Hepatocyte (in vitro differentiated cells): ENCODE measurements at regions not wholly inside any gene's neighbourhood (a gene's known extent, or its start where the extent isn't known, plus 50 kb on each side); places are given as distances from the start of the nearest gene placed in this dataset.

Experiments
- DNase-seq: peaks from one replicate; pipeline ENCODE4 v3.0.0-alpha.2; 2016; ENCODE audit warnings: low spot score
- H2AFZ ChIP-seq: fragments of 200-600 bp; sonication (generic); 2 replicates; pipeline ENCODE4 v1.6.0; 2016; ENCODE audit warnings: antibody characterized with exemption, mild to moderate bottlenecking
- H3K27ac ChIP-seq: fragments of 200-600 bp; sonication (generic); 2 replicates; pipeline ENCODE4 v1.5.1; 2016; ENCODE audit warnings: mild to moderate bottlenecking
- H3K27me3 ChIP-seq: fragments of 200-600 bp; sonication (generic); 2 replicates; pipeline ENCODE4 v1.6.1; 2016
- H3K36me3 ChIP-seq: fragments of 200-600 bp; sonication (generic); replicated peaks from 2 replicates; pipeline ENCODE4 v1.5.1; 2016; ENCODE audit warnings: low read depth; ENCODE audit not compliant: insufficient read depth
- H3K4me1 ChIP-seq: fragments of 200-600 bp; sonication (generic); 2 replicates; pipeline ENCODE4 v1.5.1; 2016; ENCODE audit warnings: mild to moderate bottlenecking, moderate library complexity; ENCODE audit not compliant: insufficient read depth
- H3K4me2 ChIP-seq: fragments of 200-600 bp; sonication (generic); 2 replicates; pipeline ENCODE4 v1.6.0; 2016
- H3K4me3 ChIP-seq: fragments of 200-600 bp; sonication (generic); 2 replicates; pipeline ENCODE4 v1.5.1; 2016; ENCODE audit warnings: mild to moderate bottlenecking
- H3K79me2 ChIP-seq: fragments of 200-600 bp; sonication (generic); 2 replicates; pipeline ENCODE4 v1.6.0; 2017; ENCODE audit warnings: mild to moderate bottlenecking
- H3K9me2 ChIP-seq: fragments of 200-600 bp; sonication (generic); replicated peaks from 2 replicates; pipeline ENCODE4 v1.6.0; 2017; ENCODE audit warnings: mild to moderate bottlenecking; ENCODE audit not compliant: insufficient read depth
- H3K9me3 ChIP-seq: fragments of 200-600 bp; sonication (generic); 2 replicates; pipeline ENCODE4 v1.5.1; 2016; ENCODE audit warnings: low read depth, mild to moderate bottlenecking
- H4K20me1 ChIP-seq: fragments of 200-600 bp; sonication (generic); 2 replicates; pipeline ENCODE4 v1.6.0; 2016; ENCODE audit warnings: mild to moderate bottlenecking; ENCODE audit not compliant: insufficient read depth, poor library complexity, severe bottlenecking
- EZH2 ChIP-seq: fragments of 200-600 bp; sonication (generic); IDR thresholded peaks from 2 replicates; pipeline ENCODE4 v1.6.1; 2016; ENCODE audit warnings: antibody characterized with exemption, mild to moderate bottlenecking, borderline replicate concordance
- EZH2phosphoT487 ChIP-seq: fragments of 200-600 bp; sonication (generic); IDR thresholded peaks from one replicate; pipeline ENCODE4 v1.6.1; 2018; ENCODE audit warnings: antibody characterized with exemption, mild to moderate bottlenecking, low read depth, moderate library complexity; ENCODE audit not compliant: unreplicated experiment, severe bottlenecking
- whole genome bisulfite sequencing: methylation state at CpG from one replicate; pipeline ENCODE4 v1.1.6; 2016; ENCODE audit warnings: low lambda C conversion rate; ENCODE audit errors: missing lambda C conversion rate; 5-methylcytosine and 5-hydroxymethylcytosine counted together
- TF ChIP-seq, protein P1 (sequence below): fragments of 200-600 bp; sonication (generic); IDR thresholded peaks from 2 replicates; pipeline ENCODE4 v1.5.1; 2016; ENCODE audit warnings: antibody characterized with exemption, mild to moderate bottlenecking; ENCODE audit not compliant: poor library complexity

- H3K4me3 ChIP-seq: no peak overlapping the region
- H3K4me1 ChIP-seq: no peaks in the 10 kb centered on the region
- no peaks in the 10 kb centered on the region for H3K9me3 ChIP-seq
- no peak for TF ChIP-seq EZH2phosphoT487
- TF ChIP-seq EZH2: no peak
- TF ChIP-seq, protein P1, sequence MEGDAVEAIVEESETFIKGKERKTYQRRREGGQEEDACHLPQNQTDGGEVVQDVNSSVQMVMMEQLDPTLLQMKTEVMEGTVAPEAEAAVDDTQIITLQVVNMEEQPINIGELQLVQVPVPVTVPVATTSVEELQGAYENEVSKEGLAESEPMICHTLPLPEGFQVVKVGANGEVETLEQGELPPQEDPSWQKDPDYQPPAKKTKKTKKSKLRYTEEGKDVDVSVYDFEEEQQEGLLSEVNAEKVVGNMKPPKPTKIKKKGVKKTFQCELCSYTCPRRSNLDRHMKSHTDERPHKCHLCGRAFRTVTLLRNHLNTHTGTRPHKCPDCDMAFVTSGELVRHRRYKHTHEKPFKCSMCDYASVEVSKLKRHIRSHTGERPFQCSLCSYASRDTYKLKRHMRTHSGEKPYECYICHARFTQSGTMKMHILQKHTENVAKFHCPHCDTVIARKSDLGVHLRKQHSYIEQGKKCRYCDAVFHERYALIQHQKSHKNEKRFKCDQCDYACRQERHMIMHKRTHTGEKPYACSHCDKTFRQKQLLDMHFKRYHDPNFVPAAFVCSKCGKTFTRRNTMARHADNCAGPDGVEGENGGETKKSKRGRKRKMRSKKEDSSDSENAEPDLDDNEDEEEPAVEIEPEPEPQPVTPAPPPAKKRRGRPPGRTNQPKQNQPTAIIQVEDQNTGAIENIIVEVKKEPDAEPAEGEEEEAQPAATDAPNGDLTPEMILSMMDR: no peak
- DNase-seq: no peak
- H3K27ac ChIP-seq: no peak overlapping the region
- no peaks in the 10 kb centered on the region for H3K79me2 ChIP-seq
- 100% methylated on average over 1 of the region's 1 CpG for WGBS
- no peaks in the 10 kb centered on the region for H3K27me3 ChIP-seq
- H4K20me1 ChIP-seq: no peaks in the 10 kb centered on the region
- no peaks in the 10 kb centered on the region for H3K9me2 ChIP-seq
- no peaks in the 10 kb centered on the region for H3K36me3 ChIP-seq
- no peak overlapping the region for H3K4me2 ChIP-seq
- H2AFZ ChIP-seq: no peak overlapping the region
Observed at GRCh38 chr10:95125582-95125981, 56.3 kb upstream of the CYP2C8 start.

- Histone ChIP-seq H3K27ac (no peak overlapping the region), H3K36me3 (no peaks in the 10 kb centered on the region), H3K9me2 (no peaks in the 10 kb centered on the region), H3K79me2 (no peaks in the 10 kb centered on the region), H3K4me2 (no peak overlapping the region), H3K4me1 (no peaks in the 10 kb centered on the region), H3K27me3 (no peaks in the 10 kb centered on the region), H2AFZ (no peak overlapping the region), H3K4me3 (no peak overlapping the region), H3K9me3 (peaks cover 9% of the 10 kb centered on the region), H4K20me1 (no peaks in the 10 kb centered on the region)
- TF ChIP-seq, protein P1: no peak
- TF ChIP-seq EZH2phosphoT487 (no peak), EZH2 (no peak)
- WGBS: 100% methylated on average over 1 of the region's 1 CpG
- DNase-seq: no peak
Observed at GRCh38 chr10:95122736-95123135, 53.4 kb upstream of the CYP2C8 start.

GRCh38 chr10:95121904-95122303, 52.6 kb upstream of the CYP2C8 start:
- WGBS: 80% methylated on average over 2 of the region's 2 CpGs
- Histone ChIP-seq H3K9me2 (no peaks in the 10 kb centered on the region), H3K4me2 (no peak overlapping the region), H3K9me3 (peaks cover 9% of the 10 kb centered on the region), H3K79me2 (no peaks in the 10 kb centered on the region), H3K4me1 (no peaks in the 10 kb centered on the region), H3K4me3 (no peak overlapping the region), H2AFZ (no peak overlapping the region), H3K27me3 (no peaks in the 10 kb centered on the region), H3K36me3 (no peaks in the 10 kb centered on the region), H4K20me1 (no peaks in the 10 kb centered on the region), H3K27ac (no peak overlapping the region)
- DNase-seq: peak; percentile 25
- no peak for TF ChIP-seq EZH2phosphoT487
- TF ChIP-seq, protein P1: no peak
- TF ChIP-seq EZH2: no peak
